ENCODE measurements at regions not wholly inside any gene's neighbourhood (a gene's known extent, or its start where the extent isn't known, plus 50 kb on each side); places are given as distances from the start of the nearest gene placed in this dataset.

DNA sequence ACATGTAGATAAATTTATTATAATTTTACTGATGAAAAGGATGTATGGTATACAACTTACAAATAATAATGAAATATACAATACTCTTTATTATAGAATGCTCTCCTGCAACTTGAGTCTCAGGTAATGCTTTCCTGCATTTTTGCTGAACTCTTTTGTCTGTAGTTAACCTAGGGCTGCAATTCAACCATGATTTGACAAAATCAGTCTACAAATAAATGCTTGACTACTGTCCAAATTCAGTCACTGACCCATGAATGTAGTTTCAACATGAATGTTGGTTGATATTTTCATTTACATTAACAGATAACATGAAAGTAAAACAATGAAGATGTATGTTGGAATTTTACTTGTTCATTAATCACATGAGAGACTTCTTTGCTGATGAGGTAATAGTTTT, 320.9 kb downstream of the ZSWIM6 start:
- no peak for DNase-seq (ENCODE audit: low spot score)

DNA sequence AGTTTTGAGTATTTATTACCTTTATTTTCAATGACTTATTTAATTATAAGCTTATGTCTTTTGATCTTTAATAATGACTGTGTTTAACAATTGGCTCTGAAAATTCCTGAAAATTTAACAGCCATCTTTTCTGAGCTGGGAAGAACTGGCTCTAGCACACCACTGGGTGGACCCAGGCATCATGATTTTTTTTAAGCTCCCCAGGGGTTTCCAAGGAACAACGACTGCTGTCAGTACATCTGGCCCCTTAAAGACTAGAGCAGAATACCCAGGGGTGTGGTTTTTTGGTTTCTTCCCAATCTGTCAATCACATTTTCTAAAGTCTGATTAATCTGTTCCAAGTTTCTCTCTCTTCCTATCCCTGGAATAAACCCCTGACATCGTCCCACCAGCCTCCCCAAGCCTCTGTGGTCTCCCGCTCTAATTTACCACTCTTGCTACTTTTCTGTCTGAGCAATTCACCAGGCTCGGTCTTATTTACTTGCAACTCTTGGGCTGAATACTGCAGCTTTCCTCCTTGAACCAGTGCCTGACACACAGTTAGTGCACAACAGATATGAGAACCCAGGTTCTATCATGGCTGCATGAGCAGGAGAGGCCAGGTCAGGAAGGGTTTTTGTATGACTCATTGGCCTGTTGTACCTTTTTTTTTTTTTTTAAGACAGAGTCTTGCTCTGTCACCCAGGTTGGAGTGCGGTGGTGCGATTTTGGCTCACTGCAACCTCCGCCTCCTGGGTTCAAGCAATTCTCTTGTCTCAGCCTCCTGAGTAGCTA, 321.9 kb downstream of the ZSWIM6 start:
- DNase-seq (ENCODE audit: low spot score): no peak

DNA sequence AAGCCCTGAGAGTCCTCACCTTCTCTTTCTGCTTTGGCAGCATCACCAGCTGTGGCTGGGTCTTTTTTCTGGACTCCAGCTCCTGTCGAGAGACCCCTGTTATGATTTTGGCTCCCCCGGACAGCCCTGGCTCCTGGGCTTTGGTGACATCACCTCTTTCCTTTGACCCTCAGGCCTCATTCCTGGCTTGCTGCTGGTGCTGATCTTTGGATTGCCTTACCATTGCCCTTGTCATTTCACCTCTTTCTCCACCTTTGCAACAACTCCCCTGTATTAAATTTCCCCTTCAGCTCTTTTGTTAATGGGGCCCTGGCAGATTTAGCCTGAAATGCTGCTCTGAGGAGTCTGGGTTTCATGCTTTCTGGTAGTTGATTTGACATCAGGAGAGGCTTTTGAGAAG, 322.8 kb downstream of the ZSWIM6 start:
- no peak for DNase-seq (ENCODE audit: low spot score)

DNA sequence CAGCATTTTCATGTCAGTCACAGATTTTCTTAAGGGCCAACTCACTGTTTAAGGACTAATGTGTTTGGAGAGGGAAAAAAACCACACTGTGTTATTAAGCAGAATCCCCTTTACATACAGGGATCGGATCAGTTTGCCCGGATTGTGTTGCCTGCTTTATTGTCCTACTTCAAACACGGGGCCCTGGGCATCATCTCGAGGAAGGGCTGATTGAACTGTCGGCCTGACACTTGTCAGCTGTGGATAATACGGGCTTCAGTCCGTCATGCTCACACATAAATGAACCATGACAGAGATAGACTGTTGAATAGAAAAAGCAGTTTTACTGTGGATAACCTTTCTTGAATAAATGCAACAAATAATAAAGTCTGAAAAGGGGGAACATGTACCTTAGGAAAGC, 325.0 kb downstream of the ZSWIM6 start:
- DNase-seq (ENCODE audit: low spot score): no peak

DNA sequence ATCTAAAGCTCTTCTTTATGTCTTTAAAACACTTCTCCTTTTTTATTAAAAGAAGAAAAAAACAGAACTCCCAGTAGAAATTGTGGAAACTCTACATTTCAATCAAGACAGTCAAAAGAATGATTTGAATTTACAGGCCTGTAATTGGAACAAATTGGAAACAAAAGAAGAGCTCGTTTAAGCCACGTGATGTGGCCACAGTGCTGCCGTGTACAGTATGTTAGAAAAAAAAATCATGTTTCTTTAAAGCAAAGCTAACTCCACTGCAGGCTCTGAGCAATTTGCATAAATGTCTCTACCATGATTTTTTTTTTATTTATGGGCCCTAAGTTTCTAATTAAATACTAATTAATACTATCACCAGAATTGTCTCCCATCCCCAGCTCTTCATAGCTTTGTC, 325.6 kb downstream of the ZSWIM6 start:
- DNase-seq (ENCODE audit: low spot score): no peak

DNA sequence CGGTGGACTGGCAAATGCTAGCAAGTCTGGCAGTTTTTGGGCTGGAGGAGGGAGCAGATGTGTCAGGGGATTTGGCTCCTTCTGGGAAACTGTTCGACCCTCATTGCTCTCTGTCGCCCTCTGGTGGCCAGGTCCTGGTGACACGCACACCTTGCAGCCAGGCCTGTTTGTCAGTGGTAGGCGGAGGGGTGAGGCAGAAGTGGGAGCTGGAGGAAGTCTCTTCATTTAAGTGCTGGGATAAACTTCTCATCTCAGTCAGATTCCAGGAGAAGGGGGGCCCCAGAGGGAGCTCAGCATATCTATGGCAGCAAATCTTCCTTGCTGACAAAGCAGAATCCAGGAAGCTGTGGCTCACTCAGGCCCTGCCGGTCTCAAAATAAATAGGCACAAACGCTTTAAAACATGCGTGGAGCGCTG, 326.5 kb downstream of the ZSWIM6 start:
- peak; percentile 77 for DNase-seq (ENCODE audit: low spot score)

DNA sequence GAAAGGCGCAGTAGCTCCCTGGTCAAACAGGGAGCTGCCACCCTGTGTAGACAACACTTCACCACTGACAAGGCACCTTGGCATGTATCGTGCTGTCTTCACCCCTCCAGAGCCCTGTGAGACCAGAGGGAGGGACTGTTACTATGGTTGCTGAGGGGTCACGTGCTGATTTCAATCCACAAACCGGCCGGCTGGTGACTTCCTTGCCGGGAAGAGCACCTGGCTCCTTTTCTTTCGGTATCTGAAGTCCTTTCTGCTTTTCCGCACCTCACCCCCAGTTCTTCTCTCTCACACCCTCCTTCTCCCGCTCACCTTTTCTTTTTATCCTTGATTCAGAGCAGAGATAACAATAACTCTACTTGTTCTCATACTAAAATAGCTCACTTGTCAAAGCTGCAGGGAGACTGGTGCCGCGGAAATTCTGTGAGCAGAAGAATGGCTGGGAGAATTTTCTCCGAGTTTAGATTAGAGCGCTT, 327.2 kb downstream of the ZSWIM6 start:
- DNase-seq (ENCODE audit: low spot score): no peak

DNA sequence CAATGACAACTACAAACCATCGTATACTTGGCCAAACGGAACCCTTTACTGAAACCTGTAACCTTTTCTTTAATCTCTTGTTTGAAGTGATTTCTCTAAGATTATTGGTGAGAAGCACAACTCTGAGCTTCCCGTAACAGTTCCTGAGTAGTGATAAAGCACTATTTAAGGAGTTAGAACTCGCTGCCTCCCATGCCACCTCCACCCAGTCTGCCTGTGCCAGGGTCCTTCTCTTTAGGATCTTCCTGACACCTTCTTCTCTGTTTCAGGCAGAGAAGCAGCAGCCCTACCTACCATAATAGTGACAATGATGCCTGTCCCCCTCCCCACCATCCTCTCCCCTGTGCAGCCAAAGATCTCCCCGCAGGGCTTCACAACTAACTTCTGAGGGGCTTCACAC, 330.6 kb downstream of the ZSWIM6 start:
- no peak for DNase-seq (ENCODE audit: low spot score)

DNA sequence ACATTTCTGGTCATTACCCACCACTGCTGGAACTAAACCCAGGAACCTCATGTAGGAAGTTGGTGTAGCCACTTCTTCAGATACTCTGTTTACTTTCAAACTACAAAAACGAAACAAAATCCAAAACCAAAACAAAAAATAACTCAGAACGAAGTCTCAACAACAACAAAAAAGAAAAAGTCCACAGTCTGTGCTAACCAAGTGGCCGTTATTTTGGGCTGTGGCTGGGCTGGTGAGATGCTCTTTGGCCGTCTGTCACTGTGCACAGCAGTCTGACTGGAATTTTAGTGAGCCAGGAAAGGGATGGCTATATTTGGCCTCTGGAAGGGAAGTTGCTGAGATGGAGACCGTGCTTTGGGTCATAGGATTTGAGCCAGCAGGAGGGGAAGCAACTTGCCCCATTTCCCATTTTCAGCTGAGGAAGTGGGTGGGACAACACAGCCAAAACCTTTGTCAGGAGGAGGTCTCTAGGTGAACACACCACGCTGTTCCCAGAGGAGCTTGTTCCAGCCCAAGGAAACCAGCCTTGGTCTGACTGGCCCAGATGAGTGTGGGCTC, 334.1 kb downstream of the ZSWIM6 start:
- DNase-seq (ENCODE audit: low spot score): no peak

DNA sequence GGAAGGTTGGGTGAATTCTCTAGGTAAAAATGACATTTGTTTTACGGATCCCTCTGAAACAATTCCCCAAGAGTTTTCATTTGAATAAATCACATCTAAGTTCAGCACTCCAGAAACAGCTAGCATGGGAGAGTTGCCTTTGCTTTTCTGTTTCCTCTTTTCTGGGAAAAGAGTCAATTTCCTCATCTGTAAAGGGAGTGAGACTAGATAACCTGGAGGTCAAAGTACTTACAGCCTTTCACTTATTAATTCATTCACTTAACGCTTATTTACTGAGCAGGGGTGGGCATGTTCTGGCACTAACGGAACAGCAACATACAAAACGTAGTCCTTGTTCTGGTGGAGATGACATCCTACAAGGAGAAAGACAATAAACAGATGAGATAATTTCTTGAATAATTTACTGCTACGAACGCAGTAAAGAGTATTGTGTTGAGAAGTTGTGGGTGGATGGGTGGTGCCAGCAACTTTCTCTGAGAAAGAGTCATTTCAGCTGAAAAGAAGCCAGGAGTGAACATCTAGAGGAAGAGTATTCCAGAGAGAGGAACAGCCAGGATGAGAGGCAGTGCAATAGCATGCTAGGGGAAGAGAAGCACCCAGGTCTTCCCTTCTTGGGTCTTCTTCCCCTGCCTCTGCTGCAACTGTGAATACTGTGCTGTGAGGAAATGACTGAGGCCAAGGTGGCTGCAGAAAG, 335.6 kb downstream of the ZSWIM6 start:
- DNase-seq (ENCODE audit: low spot score): no peak

DNA sequence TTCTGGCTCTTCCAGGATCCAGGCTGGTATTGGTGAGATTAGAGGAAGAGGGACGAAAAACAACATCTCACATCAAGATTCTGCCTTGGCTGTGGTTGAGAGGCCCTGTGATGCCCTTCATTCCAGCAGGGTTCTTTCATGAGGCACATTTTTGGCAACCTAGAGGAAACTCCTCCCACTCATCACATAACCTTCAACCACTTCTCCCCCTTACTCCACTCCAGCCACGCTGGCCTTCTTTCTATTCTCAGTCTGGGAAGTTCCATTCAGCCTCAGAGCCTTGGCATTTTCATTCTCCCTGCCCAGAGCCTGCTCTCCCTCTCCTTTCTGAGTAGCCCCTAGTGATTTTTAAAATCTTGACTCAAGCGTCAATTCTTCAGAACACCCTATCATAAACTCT, 337.5 kb downstream of the ZSWIM6 start:
- DNase-seq (ENCODE audit: low spot score): no peak

DNA sequence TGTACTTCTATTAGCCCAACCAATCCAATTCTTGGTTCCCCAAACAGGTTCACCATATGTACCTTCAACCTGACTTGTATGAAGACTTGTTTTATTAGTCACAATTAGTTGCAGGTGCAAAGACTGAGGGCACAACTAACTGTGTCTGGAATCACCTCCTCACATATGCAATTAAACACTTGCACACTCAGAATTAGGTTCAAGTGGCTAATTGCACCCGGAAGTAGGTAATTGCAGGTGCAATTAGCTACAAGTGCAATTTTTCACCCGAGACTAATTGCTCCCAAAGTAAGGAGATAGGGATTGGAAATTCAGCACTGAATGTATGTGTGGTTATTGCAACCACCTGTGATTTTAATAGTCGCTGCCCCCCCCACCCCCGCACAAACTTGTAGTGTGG, 338.9 kb downstream of the ZSWIM6 start:
- DNase-seq (ENCODE audit: low spot score): no peak

DNA sequence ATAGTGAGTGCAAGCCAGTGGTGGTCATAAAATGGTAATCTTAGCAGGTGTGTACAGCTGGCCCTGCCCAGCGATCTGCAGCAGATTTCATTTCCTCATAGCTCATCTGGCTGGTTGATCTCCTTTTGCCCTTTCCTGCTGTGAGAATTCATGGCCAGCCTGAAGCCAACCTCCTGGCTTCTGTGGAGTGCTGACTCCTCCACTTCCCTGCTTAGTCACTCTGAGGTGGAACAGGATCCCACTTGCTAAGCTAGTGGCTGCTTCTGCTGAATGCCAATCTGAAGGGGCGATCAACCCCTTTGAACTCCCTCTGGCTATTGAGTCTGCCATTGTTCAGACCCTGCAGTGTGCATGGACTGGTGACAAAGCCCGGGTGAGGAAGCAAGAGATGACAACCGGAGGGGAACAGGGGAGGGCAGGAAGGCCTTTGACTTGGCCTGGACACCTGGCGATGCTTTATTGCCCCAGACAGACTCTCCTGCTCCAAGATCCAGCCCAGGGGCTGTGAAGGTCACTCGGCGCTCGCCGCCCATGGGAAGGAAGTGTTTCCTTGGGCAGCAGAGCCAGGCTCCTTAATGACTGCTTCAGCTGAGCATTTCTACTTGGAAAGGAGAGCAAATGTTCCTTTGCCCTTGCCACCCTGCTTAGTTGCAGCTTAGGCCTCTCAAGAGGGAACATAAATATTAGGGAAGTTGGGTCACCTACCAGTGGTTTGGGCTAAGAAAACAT, 341.1 kb downstream of the ZSWIM6 start:
- peak; percentile 58 for DNase-seq (ENCODE audit: low spot score)

DNA sequence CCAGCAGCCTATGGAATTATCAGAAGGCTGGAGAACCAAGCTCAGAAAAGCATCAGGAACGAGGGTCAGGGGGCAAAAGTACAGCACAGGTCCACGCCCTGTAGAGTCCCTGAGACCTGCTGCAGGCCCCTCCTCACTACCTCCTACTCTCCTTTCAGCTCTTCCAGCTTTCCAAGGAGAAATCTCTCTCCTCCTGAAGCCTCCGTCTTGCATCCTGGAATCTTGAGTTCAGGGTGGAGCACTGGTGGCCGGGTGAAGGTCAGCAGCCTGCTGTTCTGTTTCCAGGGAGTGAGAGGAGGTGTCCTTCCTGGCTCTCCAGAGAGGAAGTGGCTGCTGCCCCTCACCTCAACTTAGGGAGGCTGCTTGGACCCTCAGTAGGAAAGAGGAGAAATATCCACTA, 342.3 kb downstream of the ZSWIM6 start:
- DNase-seq (ENCODE audit: low spot score): no peak

DNA sequence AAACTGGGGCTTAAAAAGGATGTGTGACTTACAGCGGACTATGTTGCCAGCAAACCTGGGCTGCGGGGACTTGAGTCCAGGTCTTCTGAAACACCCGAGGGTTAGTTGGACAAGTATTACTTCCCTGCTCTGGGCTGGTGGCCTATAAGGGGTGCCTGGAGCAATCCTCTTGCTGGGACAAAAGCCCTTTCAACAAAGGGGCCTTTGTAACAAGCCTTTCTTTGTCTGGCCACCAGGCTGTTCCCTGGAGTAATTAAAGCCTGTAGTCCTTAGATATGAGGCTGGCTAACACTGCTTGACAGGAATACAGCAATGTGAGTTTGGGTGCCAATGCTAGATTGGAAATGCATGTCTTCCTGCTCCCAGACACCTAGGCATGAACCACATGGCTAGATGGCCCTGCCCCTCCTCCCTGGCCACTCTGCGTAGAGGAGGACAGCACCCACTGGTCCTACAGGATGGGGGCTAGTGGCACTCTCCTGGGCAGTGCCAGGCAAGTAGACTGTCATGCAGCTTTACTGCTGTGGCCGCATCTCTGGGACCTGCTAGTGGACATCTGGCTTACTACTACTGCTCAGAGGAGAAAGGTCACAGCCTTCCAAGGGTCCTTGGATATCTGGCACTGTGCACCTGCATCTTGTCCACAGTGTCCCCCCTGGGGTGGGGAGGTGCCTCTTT, 343.1 kb downstream of the ZSWIM6 start:
- DNase-seq (ENCODE audit: low spot score): peak; percentile 9

DNA sequence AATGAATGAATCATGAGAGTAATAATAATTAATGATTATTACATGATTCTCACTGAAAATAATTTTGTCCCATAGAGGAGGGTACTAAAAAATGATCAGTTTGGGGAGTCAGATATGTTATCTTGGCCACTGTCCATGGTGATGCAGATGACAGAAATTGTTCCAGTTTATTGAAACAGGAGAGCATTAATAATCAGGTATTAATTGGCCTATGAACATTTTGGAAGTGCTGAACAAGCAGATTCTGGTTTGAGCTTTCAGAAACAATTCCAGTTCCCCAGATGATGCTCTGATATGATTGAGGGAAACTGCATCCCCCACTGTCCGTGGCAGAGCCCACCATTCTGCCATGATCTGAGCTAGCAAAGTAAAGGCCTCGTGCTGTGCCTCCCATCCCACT, 345.2 kb downstream of the ZSWIM6 start:
- DNase-seq (ENCODE audit: low spot score): no peak

DNA sequence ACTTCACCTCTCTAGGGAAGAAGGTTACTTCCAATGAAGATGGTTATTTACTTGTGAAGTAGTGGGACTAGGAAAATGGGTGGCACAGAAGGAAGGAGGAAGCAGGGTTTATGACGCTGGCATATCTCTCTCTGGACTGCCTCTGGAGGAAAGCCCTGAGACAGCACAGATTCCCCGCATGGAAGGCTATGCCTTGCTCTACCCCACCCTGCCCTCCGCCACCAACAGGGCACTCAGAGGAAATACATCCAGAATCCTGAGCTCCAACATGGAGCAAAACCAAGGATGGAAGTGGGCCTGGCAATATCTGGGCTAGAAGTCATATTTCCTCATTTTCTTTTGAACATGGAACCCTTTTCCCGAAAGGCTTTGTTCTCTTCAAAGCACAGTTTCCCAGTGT, 346.9 kb downstream of the ZSWIM6 start:
- DNase-seq (ENCODE audit: low spot score): peak; percentile 52

DNA sequence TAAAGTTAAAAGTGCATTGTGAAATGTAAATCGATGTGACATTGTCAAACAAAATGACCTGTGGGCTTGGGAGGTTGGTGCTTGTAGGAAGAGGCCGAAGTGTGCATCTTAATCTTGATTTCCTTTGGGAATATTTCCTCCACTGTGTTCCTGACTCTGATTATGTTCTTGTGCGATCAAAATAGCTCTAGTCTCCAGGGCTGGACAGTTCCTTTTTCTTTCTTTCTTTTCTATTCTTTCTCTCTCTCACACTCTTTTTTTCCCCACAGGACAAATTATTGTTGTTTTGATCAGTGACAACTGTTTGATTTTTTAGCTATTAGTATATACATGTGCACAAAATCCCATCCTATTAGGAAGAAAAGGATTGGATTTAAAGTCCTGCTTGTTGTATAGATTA, 347.5 kb downstream of the ZSWIM6 start:
- no peak for DNase-seq (ENCODE audit: low spot score)

DNA sequence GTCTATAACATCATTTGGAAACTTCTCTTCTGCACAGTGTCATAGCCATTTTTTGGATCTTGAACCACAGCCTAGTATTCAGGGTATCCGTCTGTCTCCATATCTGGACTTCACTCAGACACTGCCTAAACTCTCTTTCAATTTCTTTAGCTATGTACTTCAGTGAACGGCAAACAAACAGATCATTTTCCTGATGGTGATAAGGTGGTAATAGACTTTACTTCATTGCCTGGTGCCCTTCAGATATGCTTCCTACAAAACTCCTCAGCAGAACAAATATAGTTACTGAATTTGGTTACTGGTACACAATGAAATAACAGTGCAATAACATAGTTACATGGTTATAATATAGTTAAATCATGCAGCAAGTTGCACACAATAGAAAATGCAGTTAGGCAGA, 348.2 kb downstream of the ZSWIM6 start:
- no peak for DNase-seq (ENCODE audit: low spot score)

DNA sequence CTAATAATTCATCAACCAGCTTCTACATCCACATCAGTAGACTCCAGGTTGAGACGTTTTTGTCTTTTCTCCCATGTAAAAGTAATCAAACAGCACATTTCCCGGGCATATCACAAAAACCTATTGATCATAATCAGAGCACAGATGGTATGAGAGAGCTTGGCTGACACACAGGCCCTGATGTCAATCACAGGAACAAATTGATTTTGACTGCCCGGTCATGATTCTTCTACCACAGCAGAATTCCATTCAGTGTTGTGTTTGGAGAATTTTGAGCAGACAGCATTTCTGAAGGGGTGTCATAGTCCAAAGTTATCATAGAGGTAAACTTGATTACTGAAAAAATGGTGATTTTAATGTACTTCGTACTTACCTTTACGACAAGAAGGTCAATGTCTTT, 351.1 kb downstream of the ZSWIM6 start:
- DNase-seq (ENCODE audit: low spot score): no peak

DNA sequence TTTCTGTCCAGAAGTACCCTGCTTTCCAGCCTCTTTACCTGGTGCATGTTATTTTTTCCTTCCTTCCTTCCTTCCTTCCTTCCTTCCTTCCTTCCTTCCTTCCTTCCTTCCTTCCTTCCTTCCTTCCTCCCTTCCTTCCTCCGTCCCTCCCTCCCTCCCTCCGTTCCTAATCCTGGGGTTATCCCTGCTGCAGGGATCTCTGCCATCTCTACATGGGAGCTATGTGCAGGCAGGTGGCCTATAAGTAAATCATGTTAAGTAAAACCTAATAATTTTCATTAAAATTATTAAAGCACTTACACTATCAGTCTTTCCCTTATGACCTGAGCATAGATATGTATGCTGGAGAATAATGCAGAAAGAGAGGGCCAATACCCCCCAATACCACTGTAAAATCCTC, 351.9 kb downstream of the ZSWIM6 start:
- DNase-seq (ENCODE audit: low spot score): no peak
